ENCODE measurements at regions not wholly inside any gene's neighbourhood (a gene's known extent, or its start where the extent isn't known, plus 50 kb on each side); places are given as distances from the start of the nearest gene placed in this dataset.

DNA sequence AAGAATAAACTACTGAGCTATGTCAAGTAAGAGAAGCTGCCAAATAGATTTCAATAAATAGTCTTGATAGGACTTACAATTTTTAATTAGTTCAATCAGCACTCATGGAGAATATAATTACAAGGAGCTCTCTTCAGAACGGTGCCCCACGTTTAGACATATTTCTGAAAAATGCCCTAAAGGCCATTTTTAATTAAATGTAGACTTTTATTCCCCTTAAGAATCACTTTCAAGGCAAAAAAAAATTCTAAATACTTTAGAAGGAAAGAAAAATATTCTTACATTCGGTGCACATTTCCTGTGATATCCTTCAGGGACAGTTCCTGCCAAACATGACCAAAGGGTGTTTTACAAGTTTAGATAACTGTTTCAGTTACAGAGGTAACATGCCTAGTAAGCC lies 202.5 kb upstream of the CDH7 start:
- TF ChIP-seq, protein P1, sequence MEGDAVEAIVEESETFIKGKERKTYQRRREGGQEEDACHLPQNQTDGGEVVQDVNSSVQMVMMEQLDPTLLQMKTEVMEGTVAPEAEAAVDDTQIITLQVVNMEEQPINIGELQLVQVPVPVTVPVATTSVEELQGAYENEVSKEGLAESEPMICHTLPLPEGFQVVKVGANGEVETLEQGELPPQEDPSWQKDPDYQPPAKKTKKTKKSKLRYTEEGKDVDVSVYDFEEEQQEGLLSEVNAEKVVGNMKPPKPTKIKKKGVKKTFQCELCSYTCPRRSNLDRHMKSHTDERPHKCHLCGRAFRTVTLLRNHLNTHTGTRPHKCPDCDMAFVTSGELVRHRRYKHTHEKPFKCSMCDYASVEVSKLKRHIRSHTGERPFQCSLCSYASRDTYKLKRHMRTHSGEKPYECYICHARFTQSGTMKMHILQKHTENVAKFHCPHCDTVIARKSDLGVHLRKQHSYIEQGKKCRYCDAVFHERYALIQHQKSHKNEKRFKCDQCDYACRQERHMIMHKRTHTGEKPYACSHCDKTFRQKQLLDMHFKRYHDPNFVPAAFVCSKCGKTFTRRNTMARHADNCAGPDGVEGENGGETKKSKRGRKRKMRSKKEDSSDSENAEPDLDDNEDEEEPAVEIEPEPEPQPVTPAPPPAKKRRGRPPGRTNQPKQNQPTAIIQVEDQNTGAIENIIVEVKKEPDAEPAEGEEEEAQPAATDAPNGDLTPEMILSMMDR (IDR thresholded peaks at IDR 0.05): no peak
- TF ChIP-seq POLR2A (IDR thresholded peaks at IDR 0.05): no peak
